ENCODE measurements at regions not wholly inside any gene's neighbourhood (a gene's known extent, or its start where the extent isn't known, plus 50 kb on each side); places are given as distances from the start of the nearest gene placed in this dataset.
"Not testable (repeated sequence)": the region's sequence is repeated elsewhere in the genome, so short reads cannot be mapped to it uniquely, and the experiment has no call there.

GRCh38 chr4:28464823-28465222 is 1604.2 kb downstream of the STIM2 start:
- Histone ChIP-seq H3K79me2 (ENCODE audit: insufficient read depth, low read length) (no peaks in the 10 kb centered on the region), H3K27ac (ENCODE audit: low read depth, low read length) (no peak overlapping the region), H4K20me1 (ENCODE audit: insufficient read depth, low read length) (no peaks in the 10 kb centered on the region), H3K4me2 (ENCODE audit: insufficient read depth, low read length) (no peak overlapping the region), H3K27me3 (ENCODE audit: insufficient read depth, low read length) (no peaks in the 10 kb centered on the region), H3K4me1 (ENCODE audit: insufficient read depth, low read length) (peaks cover under 1% of the 10 kb centered on the region), H3K9me3 (ENCODE audit: low read depth, low read length) (no peaks in the 10 kb centered on the region), H2AFZ (ENCODE audit: low read length) (no peak overlapping the region), H3K36me3 (ENCODE audit: insufficient read depth, low read length) (no peaks in the 10 kb centered on the region), H3K4me3 (ENCODE audit: insufficient read depth, low read length) (no peak overlapping the region)
- TF ChIP-seq CTCF (IDR thresholded peaks at IDR 0.05; ENCODE audit: extremely low read depth, low read depth, low read length) = no peak
- DNase-seq (ENCODE audit: insufficient read length, low spot score, missing footprints) = no peak

DNA sequence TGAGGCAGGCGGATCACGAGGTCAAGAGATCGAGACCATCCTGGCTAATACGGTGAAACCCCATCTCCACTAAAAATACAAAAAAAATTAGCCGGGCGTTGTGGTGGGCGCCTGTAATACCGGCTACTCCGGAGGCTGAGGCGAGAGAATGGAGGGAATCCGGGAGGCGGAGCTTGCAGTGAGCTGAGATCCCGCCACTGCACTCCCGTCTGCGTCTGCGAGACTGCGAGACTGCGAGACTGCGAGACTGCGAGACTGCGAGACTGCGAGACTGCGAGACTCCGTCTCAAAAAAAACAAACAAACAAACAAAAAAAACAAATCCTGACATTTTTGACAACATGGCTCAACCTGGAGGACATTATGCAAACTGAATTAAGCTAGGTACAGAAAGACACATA is 1606.2 kb downstream of the STIM2 start:
- H3K36me3 ChIP-seq (ENCODE audit: insufficient read depth, low read length); H3K4me1 ChIP-seq (ENCODE audit: insufficient read depth, low read length); H3K4me3 ChIP-seq (ENCODE audit: insufficient read depth, low read length); H3K9me3 ChIP-seq (ENCODE audit: low read depth, low read length); DNase-seq (ENCODE audit: insufficient read length, low spot score, missing footprints); H3K27ac ChIP-seq (ENCODE audit: low read depth, low read length); H2AFZ ChIP-seq (ENCODE audit: low read length); H3K79me2 ChIP-seq (ENCODE audit: insufficient read depth, low read length); H3K4me2 ChIP-seq (ENCODE audit: insufficient read depth, low read length); H4K20me1 ChIP-seq (ENCODE audit: insufficient read depth, low read length); H3K27me3 ChIP-seq (ENCODE audit: insufficient read depth, low read length): not testable (repeated sequence)

DNA sequence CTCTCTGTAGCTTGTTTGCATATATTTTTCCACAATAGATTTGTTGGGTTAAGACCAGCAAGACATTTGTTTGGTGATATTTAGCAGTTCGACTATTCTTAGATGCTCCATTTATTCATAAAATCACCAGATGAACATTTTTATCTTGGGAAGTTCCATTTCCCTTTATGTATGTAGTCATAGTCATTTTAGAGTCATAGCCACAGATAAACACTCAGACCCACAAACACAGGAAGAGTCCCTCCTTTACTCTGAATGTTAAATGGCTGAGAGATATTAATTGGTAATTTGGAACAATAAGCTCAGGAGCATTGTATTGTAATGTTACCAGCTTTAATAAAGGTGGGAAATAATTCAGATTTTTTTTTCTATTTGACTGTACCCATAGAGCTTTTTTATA is 1608.7 kb downstream of the STIM2 start:
- no peak for TF ChIP-seq CTCF (IDR thresholded peaks at IDR 0.05; ENCODE audit: extremely low read depth, low read depth, low read length)

DNA sequence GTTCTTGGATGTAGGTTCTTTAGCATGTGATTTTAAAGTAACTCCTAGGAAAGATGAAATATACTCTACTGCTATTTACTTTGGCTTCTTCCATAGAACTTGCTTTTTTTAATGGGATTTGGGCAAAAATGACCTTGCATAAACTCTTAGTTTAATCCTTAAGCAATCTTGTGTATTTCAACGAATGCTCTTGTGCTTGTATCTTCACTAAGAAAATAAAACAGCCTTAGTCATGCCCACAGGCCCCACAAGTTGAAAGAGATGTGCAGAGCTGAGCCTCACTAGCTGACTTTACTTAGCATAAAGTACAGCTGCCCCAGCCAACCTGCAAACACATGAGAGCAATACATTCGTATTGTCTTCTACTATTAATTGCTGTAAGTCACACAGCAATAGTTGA is 1609.2 kb downstream of the STIM2 start:
- DNase-seq (ENCODE audit: insufficient read length, low spot score, missing footprints) = no peak
- H3K27ac ChIP-seq (ENCODE audit: low read depth, low read length) = no peak overlapping the region
- no peak overlapping the region for H2AFZ ChIP-seq (ENCODE audit: low read length)
- H3K79me2 ChIP-seq (ENCODE audit: insufficient read depth, low read length) = no peaks in the 10 kb centered on the region
- H3K4me3 ChIP-seq (ENCODE audit: insufficient read depth, low read length) = no peak overlapping the region
- H4K20me1 ChIP-seq (ENCODE audit: insufficient read depth, low read length) = no peaks in the 10 kb centered on the region
- TF ChIP-seq CTCF (IDR thresholded peaks at IDR 0.05; ENCODE audit: extremely low read depth, low read depth, low read length) = no peak
- H3K9me3 ChIP-seq (ENCODE audit: low read depth, low read length) = no peaks in the 10 kb centered on the region
- H3K4me2 ChIP-seq (ENCODE audit: insufficient read depth, low read length) = no peak overlapping the region
- H3K27me3 ChIP-seq (ENCODE audit: insufficient read depth, low read length) = no peaks in the 10 kb centered on the region
- peaks cover 2% of the 10 kb centered on the region for H3K4me1 ChIP-seq (ENCODE audit: insufficient read depth, low read length)
- no peaks in the 10 kb centered on the region for H3K36me3 ChIP-seq (ENCODE audit: insufficient read depth, low read length)

More for the DNA sequence above, 1608.7 kb downstream of the STIM2 start:
- Histone ChIP-seq H3K79me2 (ENCODE audit: insufficient read depth, low read length) (no peaks in the 10 kb centered on the region), H2AFZ (ENCODE audit: low read length) (no peak overlapping the region), H3K27me3 (ENCODE audit: insufficient read depth, low read length) (no peaks in the 10 kb centered on the region), H3K36me3 (ENCODE audit: insufficient read depth, low read length) (no peaks in the 10 kb centered on the region), H3K4me3 (ENCODE audit: insufficient read depth, low read length) (no peak overlapping the region), H3K4me2 (ENCODE audit: insufficient read depth, low read length) (no peak overlapping the region), H3K9me3 (ENCODE audit: low read depth, low read length) (no peaks in the 10 kb centered on the region), H3K4me1 (ENCODE audit: insufficient read depth, low read length) (peaks cover 2% of the 10 kb centered on the region), H3K27ac (ENCODE audit: low read depth, low read length) (no peak overlapping the region), H4K20me1 (ENCODE audit: insufficient read depth, low read length) (no peaks in the 10 kb centered on the region)
- DNase-seq (ENCODE audit: insufficient read length, low spot score, missing footprints) = no peak
